ENCODE measurements at regions not wholly inside any gene's neighbourhood (a gene's known extent, or its start where the extent isn't known, plus 50 kb on each side); places are given as distances from the start of the nearest gene placed in this dataset.

DNA sequence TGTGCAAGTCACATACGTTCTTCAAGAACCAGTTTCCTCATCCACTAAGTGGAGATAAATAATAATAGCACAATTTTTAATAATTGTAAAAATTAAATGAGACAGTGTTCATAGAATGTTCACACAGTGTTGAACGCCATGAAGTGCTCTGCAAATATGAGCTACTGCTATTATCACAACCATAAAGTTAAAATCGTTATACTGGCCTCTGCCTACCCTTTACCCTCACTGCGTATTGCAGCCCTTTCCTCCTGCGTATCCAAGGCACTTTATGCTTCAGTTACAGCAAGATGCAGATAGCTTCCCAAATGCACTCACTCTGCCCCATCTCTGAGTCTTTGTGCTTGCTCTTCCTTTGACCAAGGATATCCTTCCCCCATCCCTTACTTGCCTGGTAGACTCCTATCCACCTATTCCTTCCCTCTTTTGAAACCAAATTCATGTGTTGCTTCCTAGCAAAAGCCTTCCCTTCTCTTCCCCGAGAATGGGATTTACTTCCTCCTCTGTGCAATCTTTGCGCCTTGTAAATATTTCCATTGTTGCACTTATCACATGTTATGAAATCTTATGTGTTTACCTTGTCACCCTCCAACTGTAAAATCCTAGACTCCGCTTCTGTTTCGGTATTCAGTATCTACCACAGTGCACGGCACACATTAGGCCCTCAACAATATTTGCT, 196.9 kb downstream of the ADAMTS15 start:
- TF ChIP-seq GATA2 (IDR thresholded peaks at IDR 0.05; ENCODE audit: low read depth, low read length): no peak
- TF ChIP-seq GATA3 (IDR thresholded peaks at IDR 0.05; ENCODE audit: low read depth, low read length): no peak

All from SH-SY5Y (cell line).